IMR-90 (cell line): ENCODE measurements at regions not wholly inside any gene's neighbourhood (a gene's known extent, or its start where the extent isn't known, plus 50 kb on each side); places are given as distances from the start of the nearest gene placed in this dataset.

Source experiments
- ATAC-seq: fragments of 200-7000 bp; cut with Tn5 transposase; 2 replicates; pipeline ENCODE4 v1.9.1; 2020; ENCODE audit warnings: low read depth, mild to moderate bottlenecking, moderate library complexity
- BruUV-seq: library from RNA; stranded (reverse); fragments of 400-500 nt; replicated peaks from 2 replicates; lab custom pipeline; 2021; lab: Mats Ljungman, UMichigan
- CTCF ChIA-PET: fragments of 300-600 bp; formaldehyde crosslinking; extraction: SDS; loops from one replicate; lab custom pipeline; 2021; ENCODE audit warnings: antibody characterized with exemption; lab: Yijun Ruan, JAX
- POLR2A ChIA-PET: fragments of 300-600 bp; sonication (Branson Sonifier 250); formaldehyde crosslinking; loops from one replicate; lab custom pipeline; 2022; ENCODE audit warnings: antibody characterized with exemption; ENCODE audit not compliant: unreplicated experiment; lab: Charles Lee
- DNase-seq: peaks from one replicate; pipeline ENCODE4 v3.0.0; 2013
- H2AFZ ChIP-seq: replicated peaks from 2 replicates; pipeline ENCODE3; 2013; ENCODE audit warnings: low read length, mild to moderate bottlenecking; ENCODE audit not compliant: poor library complexity
- H2AK5ac ChIP-seq: 2 replicates; pipeline ENCODE4 v1.6.1; 2013; ENCODE audit warnings: low read depth, low read length, inconsistent platforms
- H2AK9ac ChIP-seq: replicated peaks from 2 replicates; pipeline ENCODE3; 2013; ENCODE audit warnings: mild to moderate bottlenecking, low read depth, low read length, moderate library complexity; ENCODE audit not compliant: poor library complexity
- H2BK120ac ChIP-seq: 2 replicates; pipeline ENCODE4 v1.6.1; 2013; ENCODE audit warnings: low read depth, low read length, inconsistent platforms
- H2BK15ac ChIP-seq: 3 replicates; pipeline ENCODE4 v1.6.1; 2013; ENCODE audit warnings: low read depth, low read length, inconsistent platforms
- H2BK20ac ChIP-seq: 2 replicates; pipeline ENCODE4 v1.6.1; 2013; ENCODE audit warnings: low read depth, mild to moderate bottlenecking, inconsistent platforms, low read length, moderate library complexity
- H2BK5ac ChIP-seq: 2 replicates; pipeline ENCODE4 v1.6.1; 2013; ENCODE audit warnings: mild to moderate bottlenecking, low read depth, low read length, inconsistent platforms; ENCODE audit not compliant: poor library complexity, severe bottlenecking
- H3K14ac ChIP-seq: replicated peaks from 2 replicates; pipeline ENCODE4 v1.6.1; 2013; ENCODE audit warnings: low read depth, low read length, inconsistent platforms
- H3K18ac ChIP-seq: 2 replicates; pipeline ENCODE4 v1.6.1; 2013; ENCODE audit warnings: low read depth, low read length, control low read depth
- H3K23ac ChIP-seq: 2 replicates; pipeline ENCODE4 v1.6.1; 2013; ENCODE audit warnings: low read depth, low read length, inconsistent platforms
- H3K27ac ChIP-seq: 2 replicates; pipeline ENCODE4 v1.5.1; 2013; ENCODE audit warnings: mild to moderate bottlenecking, control low read depth, low read length; ENCODE audit not compliant: insufficient read depth
- H3K27me3 ChIP-seq: 2 replicates; pipeline ENCODE4 v1.6.1; 2013; ENCODE audit warnings: low read length; ENCODE audit not compliant: control insufficient read depth, insufficient read depth
- H3K36me3 ChIP-seq: 2 replicates; pipeline ENCODE4 v1.6.1; 2013; ENCODE audit warnings: low read length, mixed read lengths; ENCODE audit not compliant: control insufficient read depth, insufficient read depth
- H3K4ac ChIP-seq: 2 replicates; pipeline ENCODE4 v1.6.1; 2013; ENCODE audit warnings: low read depth, low read length, inconsistent platforms
- H3K4me1 ChIP-seq: 2 replicates; pipeline ENCODE4 v1.6.1; 2013; ENCODE audit warnings: low read length, mixed read lengths; ENCODE audit not compliant: control insufficient read depth, insufficient read depth
- H3K4me2 ChIP-seq: 2 replicates; pipeline ENCODE4 v1.6.1; 2013; ENCODE audit warnings: low read depth, mild to moderate bottlenecking, control low read depth, low read length, moderate library complexity
- H3K4me3 ChIP-seq: 2 replicates; pipeline ENCODE4 v1.5.1; 2013; ENCODE audit warnings: low read depth, mild to moderate bottlenecking, control low read depth, low read length, moderate library complexity; ENCODE audit not compliant: insufficient read depth
- H3K56ac ChIP-seq: 2 replicates; pipeline ENCODE4 v1.6.1; 2013; ENCODE audit warnings: low read length, inconsistent platforms; ENCODE audit not compliant: insufficient read depth; ENCODE audit errors: extremely low read depth
- H3K79me1 ChIP-seq, 2 experiments: 2 replicates each; pipeline ENCODE4 v1.6.1; 2013; ENCODE audit warnings: low read length in 2 of 2, inconsistent platforms in 1 of 2, low read depth in 1 of 2
- H3K9ac ChIP-seq: 2 replicates; pipeline ENCODE4 v1.6.1; 2013; ENCODE audit warnings: low read depth, low read length, control low read depth
- H3K9me1 ChIP-seq: 2 replicates; pipeline ENCODE4 v1.6.1; 2013; ENCODE audit warnings: low read length, inconsistent platforms; ENCODE audit not compliant: insufficient read depth
- H3K9me3 ChIP-seq: 2 replicates; pipeline ENCODE4 v1.6.1; 2013; ENCODE audit warnings: low read length; ENCODE audit not compliant: control insufficient read depth, insufficient read depth
- H4K20me1 ChIP-seq: 2 replicates; pipeline ENCODE4 v1.6.1; 2013; ENCODE audit warnings: low read length, inconsistent platforms; ENCODE audit not compliant: insufficient read depth
- H4K5ac ChIP-seq: 2 replicates; pipeline ENCODE4 v1.6.1; 2013; ENCODE audit warnings: mild to moderate bottlenecking, low read depth, low read length, control low read depth
- H4K8ac ChIP-seq, 2 experiments: 2 replicates each; pipeline ENCODE4 v1.6.1; 2013; ENCODE audit warnings: low read depth in 2 of 2, low read length in 2 of 2, control low read depth in 1 of 2, inconsistent platforms in 1 of 2
- H4K91ac ChIP-seq: 2 replicates; pipeline ENCODE4 v1.6.1; 2013; ENCODE audit warnings: low read depth, low read length, inconsistent platforms; ENCODE audit not compliant: insufficient read depth
- BHLHE40 ChIP-seq: fragments of 150-350 bp; IDR thresholded peaks from 2 replicates; pipeline ENCODE4 v1.6.1; 2016; ENCODE audit warnings: mild to moderate bottlenecking, low read depth, low read length
- CEBPB ChIP-seq: IDR thresholded peaks from 2 replicates; pipeline ENCODE4 v1.6.1; 2012; ENCODE audit warnings: low read depth, low read length, improper control_type of control experiment
- CHD1 ChIP-seq: IDR thresholded peaks from 2 replicates; pipeline ENCODE4 v1.6.1; 2012; ENCODE audit warnings: low read depth, low read length, improper control_type of control experiment
- CTCF ChIP-seq: conservative IDR thresholded peaks from 2 replicates; pipeline ENCODE4 v1.5.1; 2012; ENCODE audit warnings: mild to moderate bottlenecking, low read depth, low read length, improper control_type of control experiment
- ELK1 ChIP-seq: fragments of 150-350 bp; IDR thresholded peaks from 2 replicates; pipeline ENCODE4 v1.6.1; 2016; ENCODE audit warnings: low read depth, mild to moderate bottlenecking, low read length, moderate library complexity, borderline replicate concordance
- FOS ChIP-seq: fragments of 150-350 bp; IDR thresholded peaks from 2 replicates; pipeline ENCODE4 v1.6.1; 2016; ENCODE audit warnings: low read depth, low read length
- MAFK ChIP-seq: IDR thresholded peaks from 2 replicates; pipeline ENCODE4 v1.6.1; 2012; ENCODE audit warnings: low read depth, low read length, improper control_type of control experiment
- MAZ ChIP-seq: IDR thresholded peaks from 2 replicates; pipeline ENCODE4 v1.6.1; 2012; ENCODE audit warnings: low read depth, mild to moderate bottlenecking, low read length, improper control_type of control experiment, moderate library complexity, borderline replicate concordance
- MXI1 ChIP-seq: IDR thresholded peaks from 2 replicates; pipeline ENCODE4 v1.6.1; 2012; ENCODE audit warnings: low read depth, mild to moderate bottlenecking, low read length, moderate library complexity, borderline replicate concordance
- NFE2L2 ChIP-seq: fragments of 150-350 bp; IDR thresholded peaks from 2 replicates; pipeline ENCODE4 v1.6.1; 2016; ENCODE audit warnings: low read depth, mild to moderate bottlenecking, low read length
- POLR2A ChIP-seq: IDR thresholded peaks from 2 replicates; pipeline ENCODE4 v1.6.1; 2012; ENCODE audit warnings: mild to moderate bottlenecking, low read depth, low read length
- RAD21 ChIP-seq: IDR thresholded peaks from 2 replicates; pipeline ENCODE4 v1.6.1; 2012; ENCODE audit warnings: low read length, improper control_type of control experiment
- RCOR1 ChIP-seq: IDR thresholded peaks from 2 replicates; pipeline ENCODE4 v1.6.1; 2012; ENCODE audit warnings: mild to moderate bottlenecking, low read length, improper control_type of control experiment; ENCODE audit not compliant: insufficient replicate concordance
- RFX5 ChIP-seq: IDR thresholded peaks from 2 replicates; pipeline ENCODE4 v1.8.0; 2012; ENCODE audit warnings: low read depth, mild to moderate bottlenecking, low read length, moderate library complexity
- SMC3 ChIP-seq: fragments of 150-350 bp; IDR thresholded peaks from 2 replicates; pipeline ENCODE4 v1.6.1; 2016; ENCODE audit warnings: low read depth, mild to moderate bottlenecking, antibody characterized with exemption, low read length, moderate library complexity
- USF2 ChIP-seq: fragments of 150-350 bp; IDR thresholded peaks from 2 replicates; pipeline ENCODE4 v1.6.1; 2017; ENCODE audit warnings: mild to moderate bottlenecking, antibody characterized with exemption, low read length, low read depth
- WGBS, 2 experiments: methylation state at CpG; one replicate each; pipeline versions ENCODE4 v1.1.5 to v1.1.7; 2013; ENCODE audit warnings: missing lambda C conversion rate in 2 of 2; ENCODE audit not compliant: insufficient read length in 1 of 2; ENCODE audit errors: extremely low coverage in 2 of 2; 5-methylcytosine and 5-hydroxymethylcytosine counted together
- dilution Hi-C: fragments of 300-500 bp; cut with HindIII; formaldehyde crosslinking; loops from one replicate; pipeline ENCODE4 v1.14.3; 2018; ENCODE audit warnings: low sequenced_read_pairs; ENCODE audit not compliant: unreplicated experiment
- in situ Hi-C: fragments of 300-500 bp; cut with MboI; formaldehyde crosslinking; loops from 3 replicates; pipeline ENCODE4 v1.14.3; 2019; ENCODE audit warnings: low sequenced_read_pairs, inconsistent platforms, mixed read lengths
- intact Hi-C: fragments of 100-400 bp; cut with micrococcal nuclease; formaldehyde crosslinking; loops from 2 replicates; pipeline ENCODE4 v1.10.0; 2022

- in situ Hi-C loops: no loop called here
- dilution Hi-C loops: no loop called here
- no peaks in the 10 kb centered on the region for H3K79me1 ChIP-seq
- WGBS, 2 experiments: no CpG with 5 or more reads among the region's 1 CpG
- H3K23ac ChIP-seq: no peak overlapping the region
- H3K18ac ChIP-seq: no peak overlapping the region
- H2AK5ac ChIP-seq: no peak overlapping the region
- no peak overlapping the region for H4K91ac ChIP-seq
- no peak overlapping the region for H2BK120ac ChIP-seq
- no peak overlapping the region for H4K8ac ChIP-seq
- no peaks in the 10 kb centered on the region for H3K9me1 ChIP-seq
- no peak overlapping the region for H3K14ac ChIP-seq
- no peaks in the 10 kb centered on the region for H4K20me1 ChIP-seq
- no peak overlapping the region for H2BK20ac ChIP-seq
- no peak overlapping the region for H3K4me3 ChIP-seq
- H2BK5ac ChIP-seq: no peak overlapping the region
- no peak overlapping the region for H3K4me2 ChIP-seq
- TF ChIP-seq BHLHE40: no peak
- no peak for TF ChIP-seq CEBPB
- TF ChIP-seq POLR2A: no peak
- no peak for TF ChIP-seq MAZ
- TF ChIP-seq SMC3: no peak
- TF ChIP-seq RAD21: no peak
- TF ChIP-seq MXI1: no peak
- TF ChIP-seq USF2: no peak
- TF ChIP-seq CHD1: no peak
- no peak for TF ChIP-seq FOS
- TF ChIP-seq MAFK: no peak
- TF ChIP-seq RFX5: no peak
- TF ChIP-seq RCOR1: no peak
- TF ChIP-seq NFE2L2: no peak
- no peak for TF ChIP-seq CTCF
- TF ChIP-seq ELK1: no peak
- H2AK9ac ChIP-seq: no peak overlapping the region
- H2AFZ ChIP-seq: no peak overlapping the region
- ATAC-seq: no peak
- no peak overlapping the region for H3K56ac ChIP-seq
- no peaks in the 10 kb centered on the region for H3K36me3 ChIP-seq
- no peaks in the 10 kb centered on the region for H3K27me3 ChIP-seq
- peaks cover 3% of the 10 kb centered on the region for H3K9me3 ChIP-seq
- no peak overlapping the region for H3K9ac ChIP-seq
- no peak overlapping the region for H4K5ac ChIP-seq
- no peak for DNase-seq
- BruUV-seq: no TSS peak
- no peak overlapping the region for H3K4ac ChIP-seq
- no peak overlapping the region for H2BK15ac ChIP-seq
- intact Hi-C loops: no loop called here
- ChIA-PET POLR2A (no interaction called here), CTCF (no interaction called here)
- H3K27ac ChIP-seq: no peak overlapping the region
- no peaks in the 10 kb centered on the region for H3K4me1 ChIP-seq
Observed at GRCh38 chr3:103600844-103601243, 1166.0 kb downstream of the ZPLD1 start.
